H1 (cell line): ENCODE measurements at regions not wholly inside any gene's neighbourhood (a gene's known extent, or its start where the extent isn't known, plus 50 kb on each side); places are given as distances from the start of the nearest gene placed in this dataset.

Experiments
- CBX5 ChIP-seq: fragments of 300-800, 300-1000 bp; sonication (generic); IDR thresholded peaks from 2 replicates; pipeline ENCODE4 v1.7.1; 2016; ENCODE audit warnings: antibody characterized with exemption, low read length, low read depth
- EZH2 ChIP-seq: fragments of 200-600 bp; sonication (generic); IDR thresholded peaks from 2 replicates; pipeline ENCODE4 v1.7.1; 2012; ENCODE audit warnings: low read depth, mild to moderate bottlenecking, moderate library complexity, low read length, inconsistent platforms; ENCODE audit not compliant: severe bottlenecking
- JUN ChIP-seq: IDR thresholded peaks from 2 replicates; pipeline ENCODE4 v1.6.1; 2011; ENCODE audit warnings: low read depth, mild to moderate bottlenecking, improper control_type of control experiment, low read length
- RBBP5 ChIP-seq: IDR thresholded peaks from 2 replicates; pipeline ENCODE4 v1.7.1; 2012; ENCODE audit warnings: low read depth, mild to moderate bottlenecking, inconsistent platforms, low read length, moderate library complexity, borderline replicate concordance
- TBP ChIP-seq: IDR thresholded peaks from 2 replicates; pipeline ENCODE4 v1.6.1; 2011; ENCODE audit warnings: low read depth, low read length, improper control_type of control experiment
- TF ChIP-seq, protein P1 (sequence below): fragments of 300-600 bp; sonication (generic); IDR thresholded peaks from 2 replicates; pipeline ENCODE4 v1.7.1; 2012; ENCODE audit warnings: low read length, moderate library complexity, mild to moderate bottlenecking, inconsistent platforms; ENCODE audit not compliant: insufficient replicate concordance

DNA sequence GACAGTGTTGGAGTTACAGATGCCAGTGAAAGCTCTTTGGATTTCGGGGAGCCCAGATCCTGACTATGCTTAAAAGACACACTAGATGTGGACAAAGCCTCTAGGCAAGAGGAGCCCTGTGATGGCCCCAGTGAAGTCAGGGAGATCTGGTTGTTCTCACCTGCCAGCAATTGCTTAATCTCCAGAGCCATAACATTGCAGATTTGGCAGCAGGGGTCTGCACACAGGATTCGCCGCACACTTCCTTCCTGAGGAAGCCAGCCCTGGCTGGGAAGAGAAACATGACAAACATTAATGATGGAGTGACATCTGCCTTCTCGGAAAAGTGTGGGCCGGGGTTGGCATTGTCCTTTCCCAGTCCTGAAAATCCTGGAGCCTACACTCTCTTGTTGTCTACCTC lies 65.2 kb upstream of the PHF24 start (continued):
- TF ChIP-seq JUN, result no peak
- no peak for TF ChIP-seq CBX5
- no peak for TF ChIP-seq EZH2
- TF ChIP-seq TBP, result no peak
- no peak for TF ChIP-seq RBBP5
- TF ChIP-seq, protein P1, sequence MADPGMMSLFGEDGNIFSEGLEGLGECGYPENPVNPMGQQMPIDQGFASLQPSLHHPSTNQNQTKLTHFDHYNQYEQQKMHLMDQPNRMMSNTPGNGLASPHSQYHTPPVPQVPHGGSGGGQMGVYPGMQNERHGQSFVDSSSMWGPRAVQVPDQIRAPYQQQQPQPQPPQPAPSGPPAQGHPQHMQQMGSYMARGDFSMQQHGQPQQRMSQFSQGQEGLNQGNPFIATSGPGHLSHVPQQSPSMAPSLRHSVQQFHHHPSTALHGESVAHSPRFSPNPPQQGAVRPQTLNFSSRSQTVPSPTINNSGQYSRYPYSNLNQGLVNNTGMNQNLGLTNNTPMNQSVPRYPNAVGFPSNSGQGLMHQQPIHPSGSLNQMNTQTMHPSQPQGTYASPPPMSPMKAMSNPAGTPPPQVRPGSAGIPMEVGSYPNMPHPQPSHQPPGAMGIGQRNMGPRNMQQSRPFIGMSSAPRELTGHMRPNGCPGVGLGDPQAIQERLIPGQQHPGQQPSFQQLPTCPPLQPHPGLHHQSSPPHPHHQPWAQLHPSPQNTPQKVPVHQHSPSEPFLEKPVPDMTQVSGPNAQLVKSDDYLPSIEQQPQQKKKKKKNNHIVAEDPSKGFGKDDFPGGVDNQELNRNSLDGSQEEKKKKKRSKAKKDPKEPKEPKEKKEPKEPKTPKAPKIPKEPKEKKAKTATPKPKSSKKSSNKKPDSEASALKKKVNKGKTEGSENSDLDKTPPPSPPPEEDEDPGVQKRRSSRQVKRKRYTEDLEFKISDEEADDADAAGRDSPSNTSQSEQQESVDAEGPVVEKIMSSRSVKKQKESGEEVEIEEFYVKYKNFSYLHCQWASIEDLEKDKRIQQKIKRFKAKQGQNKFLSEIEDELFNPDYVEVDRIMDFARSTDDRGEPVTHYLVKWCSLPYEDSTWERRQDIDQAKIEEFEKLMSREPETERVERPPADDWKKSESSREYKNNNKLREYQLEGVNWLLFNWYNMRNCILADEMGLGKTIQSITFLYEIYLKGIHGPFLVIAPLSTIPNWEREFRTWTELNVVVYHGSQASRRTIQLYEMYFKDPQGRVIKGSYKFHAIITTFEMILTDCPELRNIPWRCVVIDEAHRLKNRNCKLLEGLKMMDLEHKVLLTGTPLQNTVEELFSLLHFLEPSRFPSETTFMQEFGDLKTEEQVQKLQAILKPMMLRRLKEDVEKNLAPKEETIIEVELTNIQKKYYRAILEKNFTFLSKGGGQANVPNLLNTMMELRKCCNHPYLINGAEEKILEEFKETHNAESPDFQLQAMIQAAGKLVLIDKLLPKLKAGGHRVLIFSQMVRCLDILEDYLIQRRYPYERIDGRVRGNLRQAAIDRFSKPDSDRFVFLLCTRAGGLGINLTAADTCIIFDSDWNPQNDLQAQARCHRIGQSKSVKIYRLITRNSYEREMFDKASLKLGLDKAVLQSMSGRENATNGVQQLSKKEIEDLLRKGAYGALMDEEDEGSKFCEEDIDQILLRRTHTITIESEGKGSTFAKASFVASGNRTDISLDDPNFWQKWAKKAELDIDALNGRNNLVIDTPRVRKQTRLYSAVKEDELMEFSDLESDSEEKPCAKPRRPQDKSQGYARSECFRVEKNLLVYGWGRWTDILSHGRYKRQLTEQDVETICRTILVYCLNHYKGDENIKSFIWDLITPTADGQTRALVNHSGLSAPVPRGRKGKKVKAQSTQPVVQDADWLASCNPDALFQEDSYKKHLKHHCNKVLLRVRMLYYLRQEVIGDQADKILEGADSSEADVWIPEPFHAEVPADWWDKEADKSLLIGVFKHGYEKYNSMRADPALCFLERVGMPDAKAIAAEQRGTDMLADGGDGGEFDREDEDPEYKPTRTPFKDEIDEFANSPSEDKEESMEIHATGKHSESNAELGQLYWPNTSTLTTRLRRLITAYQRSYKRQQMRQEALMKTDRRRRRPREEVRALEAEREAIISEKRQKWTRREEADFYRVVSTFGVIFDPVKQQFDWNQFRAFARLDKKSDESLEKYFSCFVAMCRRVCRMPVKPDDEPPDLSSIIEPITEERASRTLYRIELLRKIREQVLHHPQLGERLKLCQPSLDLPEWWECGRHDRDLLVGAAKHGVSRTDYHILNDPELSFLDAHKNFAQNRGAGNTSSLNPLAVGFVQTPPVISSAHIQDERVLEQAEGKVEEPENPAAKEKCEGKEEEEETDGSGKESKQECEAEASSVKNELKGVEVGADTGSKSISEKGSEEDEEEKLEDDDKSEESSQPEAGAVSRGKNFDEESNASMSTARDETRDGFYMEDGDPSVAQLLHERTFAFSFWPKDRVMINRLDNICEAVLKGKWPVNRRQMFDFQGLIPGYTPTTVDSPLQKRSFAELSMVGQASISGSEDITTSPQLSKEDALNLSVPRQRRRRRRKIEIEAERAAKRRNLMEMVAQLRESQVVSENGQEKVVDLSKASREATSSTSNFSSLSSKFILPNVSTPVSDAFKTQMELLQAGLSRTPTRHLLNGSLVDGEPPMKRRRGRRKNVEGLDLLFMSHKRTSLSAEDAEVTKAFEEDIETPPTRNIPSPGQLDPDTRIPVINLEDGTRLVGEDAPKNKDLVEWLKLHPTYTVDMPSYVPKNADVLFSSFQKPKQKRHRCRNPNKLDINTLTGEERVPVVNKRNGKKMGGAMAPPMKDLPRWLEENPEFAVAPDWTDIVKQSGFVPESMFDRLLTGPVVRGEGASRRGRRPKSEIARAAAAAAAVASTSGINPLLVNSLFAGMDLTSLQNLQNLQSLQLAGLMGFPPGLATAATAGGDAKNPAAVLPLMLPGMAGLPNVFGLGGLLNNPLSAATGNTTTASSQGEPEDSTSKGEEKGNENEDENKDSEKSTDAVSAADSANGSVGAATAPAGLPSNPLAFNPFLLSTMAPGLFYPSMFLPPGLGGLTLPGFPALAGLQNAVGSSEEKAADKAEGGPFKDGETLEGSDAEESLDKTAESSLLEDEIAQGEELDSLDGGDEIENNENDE, result no peak
